ENCODE measurements at regions not wholly inside any gene's neighbourhood (a gene's known extent, or its start where the extent isn't known, plus 50 kb on each side); places are given as distances from the start of the nearest gene placed in this dataset.

GRCh38 chr9:29555502-29555901, 1982.2 kb upstream of the C9orf72 start:
- no peaks in the 10 kb centered on the region for H3K36me3 ChIP-seq (ENCODE audit: control insufficient read depth in 2 of 2, extremely low read depth in 1 of 2, insufficient read depth in 2 of 2, low read length in 2 of 2)
- H3K4me3 ChIP-seq (replicated peaks in 1 of 3; ENCODE audit: insufficient read depth in 1 of 3, low read depth in 1 of 3, low read length in 3 of 3): no peak overlapping the region
- no peaks in the 10 kb centered on the region for H3K27me3 ChIP-seq (ENCODE audit: control insufficient read depth in 2 of 2, insufficient read depth in 2 of 2, low read length in 2 of 2)
- no peaks in the 10 kb centered on the region for H3K79me2 ChIP-seq (ENCODE audit: control insufficient read depth, insufficient read depth, low read length)
- BruUV-seq (replicated peaks): no TSS peak
- intact Hi-C loops (cut with micrococcal nuclease) (no loop called here), dilution Hi-C loops (cut with MboI; ENCODE audit: extremely low pct_ligation_motif_present, low sequenced_read_pairs) (no loop called here)
- DNase-seq (ENCODE audit: low read depth, low spot score) (no peak), FAIRE-seq (no peak)
- POLR2A ChIA-PET: no interaction called here
- no peaks in the 10 kb centered on the region for H4K20me1 ChIP-seq (replicated peaks; ENCODE audit: control insufficient read depth, extremely low read depth, insufficient read depth, low read length)
- no peak overlapping the region for H3K9ac ChIP-seq (replicated peaks; ENCODE audit: extremely low read depth, insufficient read depth, low read length)
- H3K4me1 ChIP-seq (ENCODE audit: control insufficient read depth, extremely low read depth, insufficient read depth, low read length): no peaks in the 10 kb centered on the region
- no peak overlapping the region for H3K27ac ChIP-seq (ENCODE audit: insufficient read depth, low read depth, low read length)
- TF ChIP-seq FOS (IDR thresholded peaks at IDR 0.05; ENCODE audit: borderline replicate concordance, insufficient read depth, low read length) (no peak), GATA2 (IDR thresholded peaks at IDR 0.05; ENCODE audit: insufficient read depth, insufficient read length, low read depth, low read length) (no peak), POLR2A (IDR thresholded peaks at IDR 0.05; ENCODE audit: low read depth, low read length) (no peak), JUN (IDR thresholded peaks at IDR 0.05; ENCODE audit: borderline replicate concordance, insufficient read depth, insufficient read length, low read depth) (no peak), EZH2 (IDR thresholded peaks at IDR 0.05; ENCODE audit: borderline replicate concordance, low read depth, low read length, severe bottlenecking) (no peak), CTCF (IDR thresholded peaks at IDR 0.05; ENCODE audit: extremely low read depth in 1 of 2, insufficient read depth in 1 of 2, low read depth in 1 of 2, low read length in 2 of 2) (no peak), POLR2AphosphoS5 (IDR thresholded peaks at IDR 0.05; ENCODE audit: insufficient read depth, low read depth, low read length) (no peak), MYC (IDR thresholded peaks at IDR 0.05; ENCODE audit: low read depth, low read length) (no peak)
- TF ChIP-seq, protein P1, sequence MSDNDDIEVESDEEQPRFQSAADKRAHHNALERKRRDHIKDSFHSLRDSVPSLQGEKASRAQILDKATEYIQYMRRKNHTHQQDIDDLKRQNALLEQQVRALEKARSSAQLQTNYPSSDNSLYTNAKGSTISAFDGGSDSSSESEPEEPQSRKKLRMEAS (IDR thresholded peaks at IDR 0.05; ENCODE audit: insufficient read depth, insufficient read length): no peak
- H2AFZ ChIP-seq (ENCODE audit: low read depth, low read length): no peak overlapping the region
- H3K9me3 ChIP-seq (replicated peaks; ENCODE audit: control insufficient read depth, insufficient read depth, low read length): no peaks in the 10 kb centered on the region
- H3K9me1 ChIP-seq (replicated peaks; ENCODE audit: control insufficient read depth, extremely low read depth, insufficient read depth, low read length): no peaks in the 10 kb centered on the region
- no peak overlapping the region for H3K4me2 ChIP-seq (ENCODE audit: insufficient read depth, low read length)
- CTCF ChIA-PET: no interaction called here
